H1 (cell line): ENCODE measurements at regions not wholly inside any gene's neighbourhood (a gene's known extent, or its start where the extent isn't known, plus 50 kb on each side); places are given as distances from the start of the nearest gene placed in this dataset.

Source experiments
- BACH1 ChIP-seq: IDR thresholded peaks from 2 replicates; pipeline ENCODE4 v1.6.1; 2012; ENCODE audit warnings: low read length, improper control_type of control experiment
- SRF ChIP-seq: IDR thresholded peaks from 2 replicates; pipeline ENCODE4 v1.6.1; 2011; ENCODE audit warnings: mild to moderate bottlenecking, low read depth, low read length, moderate library complexity
- TF ChIP-seq, protein P1 (sequence below): fragments of 300-600 bp; sonication (generic); IDR thresholded peaks from 2 replicates; pipeline ENCODE4 v1.7.1; 2012; ENCODE audit warnings: low read length, moderate library complexity, mild to moderate bottlenecking, inconsistent platforms; ENCODE audit not compliant: insufficient replicate concordance

DNA sequence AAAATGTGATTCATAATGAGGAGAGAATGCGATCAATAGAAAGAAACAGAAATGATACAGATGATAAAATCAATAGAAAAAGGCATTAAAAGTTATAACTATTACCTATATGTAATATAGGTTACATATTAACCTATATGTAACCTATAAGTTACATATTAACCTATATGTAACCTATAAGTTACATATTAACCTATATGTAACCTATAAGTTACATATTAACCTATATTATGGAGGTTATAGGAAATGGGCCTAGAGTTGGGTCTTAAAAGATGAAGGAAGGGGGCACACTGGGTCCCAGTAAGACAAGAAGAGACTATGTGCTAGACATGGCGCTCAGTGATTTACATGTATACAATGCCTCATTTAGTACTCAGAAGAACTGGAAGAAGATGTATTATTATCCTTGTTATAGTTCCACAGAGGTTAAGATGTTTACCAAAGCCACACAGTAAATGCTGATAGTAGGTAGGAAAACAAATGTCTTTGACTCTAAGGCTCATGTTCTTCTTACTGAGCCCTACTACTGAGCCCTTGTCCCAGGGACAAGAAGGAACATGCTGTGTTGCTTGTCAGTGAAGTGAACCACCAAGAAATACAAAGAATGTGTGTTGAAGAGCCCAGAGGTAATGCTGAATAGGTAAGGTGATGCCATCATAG lies 444.6 kb upstream of the PLXNA2 start (continued):
- TF ChIP-seq, protein P1, sequence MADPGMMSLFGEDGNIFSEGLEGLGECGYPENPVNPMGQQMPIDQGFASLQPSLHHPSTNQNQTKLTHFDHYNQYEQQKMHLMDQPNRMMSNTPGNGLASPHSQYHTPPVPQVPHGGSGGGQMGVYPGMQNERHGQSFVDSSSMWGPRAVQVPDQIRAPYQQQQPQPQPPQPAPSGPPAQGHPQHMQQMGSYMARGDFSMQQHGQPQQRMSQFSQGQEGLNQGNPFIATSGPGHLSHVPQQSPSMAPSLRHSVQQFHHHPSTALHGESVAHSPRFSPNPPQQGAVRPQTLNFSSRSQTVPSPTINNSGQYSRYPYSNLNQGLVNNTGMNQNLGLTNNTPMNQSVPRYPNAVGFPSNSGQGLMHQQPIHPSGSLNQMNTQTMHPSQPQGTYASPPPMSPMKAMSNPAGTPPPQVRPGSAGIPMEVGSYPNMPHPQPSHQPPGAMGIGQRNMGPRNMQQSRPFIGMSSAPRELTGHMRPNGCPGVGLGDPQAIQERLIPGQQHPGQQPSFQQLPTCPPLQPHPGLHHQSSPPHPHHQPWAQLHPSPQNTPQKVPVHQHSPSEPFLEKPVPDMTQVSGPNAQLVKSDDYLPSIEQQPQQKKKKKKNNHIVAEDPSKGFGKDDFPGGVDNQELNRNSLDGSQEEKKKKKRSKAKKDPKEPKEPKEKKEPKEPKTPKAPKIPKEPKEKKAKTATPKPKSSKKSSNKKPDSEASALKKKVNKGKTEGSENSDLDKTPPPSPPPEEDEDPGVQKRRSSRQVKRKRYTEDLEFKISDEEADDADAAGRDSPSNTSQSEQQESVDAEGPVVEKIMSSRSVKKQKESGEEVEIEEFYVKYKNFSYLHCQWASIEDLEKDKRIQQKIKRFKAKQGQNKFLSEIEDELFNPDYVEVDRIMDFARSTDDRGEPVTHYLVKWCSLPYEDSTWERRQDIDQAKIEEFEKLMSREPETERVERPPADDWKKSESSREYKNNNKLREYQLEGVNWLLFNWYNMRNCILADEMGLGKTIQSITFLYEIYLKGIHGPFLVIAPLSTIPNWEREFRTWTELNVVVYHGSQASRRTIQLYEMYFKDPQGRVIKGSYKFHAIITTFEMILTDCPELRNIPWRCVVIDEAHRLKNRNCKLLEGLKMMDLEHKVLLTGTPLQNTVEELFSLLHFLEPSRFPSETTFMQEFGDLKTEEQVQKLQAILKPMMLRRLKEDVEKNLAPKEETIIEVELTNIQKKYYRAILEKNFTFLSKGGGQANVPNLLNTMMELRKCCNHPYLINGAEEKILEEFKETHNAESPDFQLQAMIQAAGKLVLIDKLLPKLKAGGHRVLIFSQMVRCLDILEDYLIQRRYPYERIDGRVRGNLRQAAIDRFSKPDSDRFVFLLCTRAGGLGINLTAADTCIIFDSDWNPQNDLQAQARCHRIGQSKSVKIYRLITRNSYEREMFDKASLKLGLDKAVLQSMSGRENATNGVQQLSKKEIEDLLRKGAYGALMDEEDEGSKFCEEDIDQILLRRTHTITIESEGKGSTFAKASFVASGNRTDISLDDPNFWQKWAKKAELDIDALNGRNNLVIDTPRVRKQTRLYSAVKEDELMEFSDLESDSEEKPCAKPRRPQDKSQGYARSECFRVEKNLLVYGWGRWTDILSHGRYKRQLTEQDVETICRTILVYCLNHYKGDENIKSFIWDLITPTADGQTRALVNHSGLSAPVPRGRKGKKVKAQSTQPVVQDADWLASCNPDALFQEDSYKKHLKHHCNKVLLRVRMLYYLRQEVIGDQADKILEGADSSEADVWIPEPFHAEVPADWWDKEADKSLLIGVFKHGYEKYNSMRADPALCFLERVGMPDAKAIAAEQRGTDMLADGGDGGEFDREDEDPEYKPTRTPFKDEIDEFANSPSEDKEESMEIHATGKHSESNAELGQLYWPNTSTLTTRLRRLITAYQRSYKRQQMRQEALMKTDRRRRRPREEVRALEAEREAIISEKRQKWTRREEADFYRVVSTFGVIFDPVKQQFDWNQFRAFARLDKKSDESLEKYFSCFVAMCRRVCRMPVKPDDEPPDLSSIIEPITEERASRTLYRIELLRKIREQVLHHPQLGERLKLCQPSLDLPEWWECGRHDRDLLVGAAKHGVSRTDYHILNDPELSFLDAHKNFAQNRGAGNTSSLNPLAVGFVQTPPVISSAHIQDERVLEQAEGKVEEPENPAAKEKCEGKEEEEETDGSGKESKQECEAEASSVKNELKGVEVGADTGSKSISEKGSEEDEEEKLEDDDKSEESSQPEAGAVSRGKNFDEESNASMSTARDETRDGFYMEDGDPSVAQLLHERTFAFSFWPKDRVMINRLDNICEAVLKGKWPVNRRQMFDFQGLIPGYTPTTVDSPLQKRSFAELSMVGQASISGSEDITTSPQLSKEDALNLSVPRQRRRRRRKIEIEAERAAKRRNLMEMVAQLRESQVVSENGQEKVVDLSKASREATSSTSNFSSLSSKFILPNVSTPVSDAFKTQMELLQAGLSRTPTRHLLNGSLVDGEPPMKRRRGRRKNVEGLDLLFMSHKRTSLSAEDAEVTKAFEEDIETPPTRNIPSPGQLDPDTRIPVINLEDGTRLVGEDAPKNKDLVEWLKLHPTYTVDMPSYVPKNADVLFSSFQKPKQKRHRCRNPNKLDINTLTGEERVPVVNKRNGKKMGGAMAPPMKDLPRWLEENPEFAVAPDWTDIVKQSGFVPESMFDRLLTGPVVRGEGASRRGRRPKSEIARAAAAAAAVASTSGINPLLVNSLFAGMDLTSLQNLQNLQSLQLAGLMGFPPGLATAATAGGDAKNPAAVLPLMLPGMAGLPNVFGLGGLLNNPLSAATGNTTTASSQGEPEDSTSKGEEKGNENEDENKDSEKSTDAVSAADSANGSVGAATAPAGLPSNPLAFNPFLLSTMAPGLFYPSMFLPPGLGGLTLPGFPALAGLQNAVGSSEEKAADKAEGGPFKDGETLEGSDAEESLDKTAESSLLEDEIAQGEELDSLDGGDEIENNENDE: no peak
- TF ChIP-seq BACH1 (no peak), SRF (no peak)
